ENCODE measurements at regions not wholly inside any gene's neighbourhood (a gene's known extent, or its start where the extent isn't known, plus 50 kb on each side); places are given as distances from the start of the nearest gene placed in this dataset.

GRCh38 chr4:20528508-20528907 is 171.8 kb upstream of the PACRGL start:
- DNase-seq (ENCODE audit: low read depth, low spot score) (no peak), ATAC-seq (no peak)
- BruUV-seq (replicated peaks), result no TSS peak
- no peaks in the 10 kb centered on the region for H3K9me3 ChIP-seq (ENCODE audit: control insufficient read depth, insufficient read depth, low read depth, low read length)
- ChIA-PET CTCF (no interaction called here), POLR2A (no interaction called here)
- no peaks in the 10 kb centered on the region for H3K27me3 ChIP-seq (ENCODE audit: control insufficient read depth, insufficient read depth, low read length)
- no peaks in the 10 kb centered on the region for H3K4me1 ChIP-seq (ENCODE audit: control insufficient read depth, insufficient read depth, low read length)
- H3K36me3 ChIP-seq (ENCODE audit: control insufficient read depth, insufficient read depth, low read length), result no peaks in the 10 kb centered on the region
- in situ Hi-C loops (cut with HindIII; ENCODE audit: low pct_unique_long_range_greater_than_20kb, low sequenced_read_pairs), result no loop called here
- H3K27ac ChIP-seq (ENCODE audit: low read length), result no peak overlapping the region
- no peak overlapping the region for H3K4me3 ChIP-seq (ENCODE audit: low read depth in 2 of 2, low read length in 2 of 2)
- TF ChIP-seq POLR2AphosphoS5 (IDR thresholded peaks at IDR 0.05; ENCODE audit: low read depth, low read length) (no peak), SIN3A (IDR thresholded peaks at IDR 0.05; ENCODE audit: borderline replicate concordance, insufficient read depth, low read depth, low read length) (no peak), CTCF (IDR thresholded peaks at IDR 0.05) (no peak), TCF7L2 (IDR thresholded peaks at IDR 0.05; ENCODE audit: low read depth, low read length) (no peak), REST (IDR thresholded peaks at IDR 0.05; ENCODE audit: insufficient read depth in 1 of 2, low read depth in 2 of 2, low read length in 1 of 2) (no peak)
- intact Hi-C loops (cut with micrococcal nuclease; ENCODE audit: unreplicated experiment), result no loop called here

- Histone ChIP-seq H3K4me1 (ENCODE audit: control insufficient read depth, insufficient read depth, low read length) (no peaks in the 10 kb centered on the region), H3K36me3 (ENCODE audit: control insufficient read depth, insufficient read depth, low read length) (no peaks in the 10 kb centered on the region), H3K27me3 (ENCODE audit: control insufficient read depth, insufficient read depth, low read length) (no peaks in the 10 kb centered on the region), H3K9me3 (ENCODE audit: control insufficient read depth, insufficient read depth, low read depth, low read length) (no peaks in the 10 kb centered on the region), H3K27ac (ENCODE audit: low read length) (no peak overlapping the region), H3K4me3 (ENCODE audit: low read depth in 2 of 2, low read length in 2 of 2) (no peak overlapping the region)
- DNase-seq (ENCODE audit: low read depth, low spot score) (no peak), ATAC-seq (no peak)
- intact Hi-C loops (cut with micrococcal nuclease; ENCODE audit: unreplicated experiment), result no loop called here
- TF ChIP-seq REST (IDR thresholded peaks at IDR 0.05; ENCODE audit: insufficient read depth in 1 of 2, low read depth in 2 of 2, low read length in 1 of 2) (no peak), POLR2AphosphoS5 (IDR thresholded peaks at IDR 0.05; ENCODE audit: low read depth, low read length) (no peak), TCF7L2 (IDR thresholded peaks at IDR 0.05; ENCODE audit: low read depth, low read length) (no peak), CTCF (IDR thresholded peaks at IDR 0.05) (no peak), SIN3A (IDR thresholded peaks at IDR 0.05; ENCODE audit: borderline replicate concordance, insufficient read depth, low read depth, low read length) (no peak)
- ChIA-PET POLR2A (no interaction called here), CTCF (no interaction called here)
- no TSS peak for BruUV-seq (replicated peaks)
- in situ Hi-C loops (cut with HindIII; ENCODE audit: low pct_unique_long_range_greater_than_20kb, low sequenced_read_pairs), result no loop called here
Observed at GRCh38 chr4:20529691-20530090, 170.6 kb upstream of the PACRGL start.
